Erythroblast (primary cell): ENCODE measurements at regions not wholly inside any gene's neighbourhood (a gene's known extent, or its start where the extent isn't known, plus 50 kb on each side); places are given as distances from the start of the nearest gene placed in this dataset.

Experiments used
- GATA1 ChIP-seq: IDR thresholded peaks from 2 replicates; pipeline ENCODE4 v1.6.1; 2011; ENCODE audit warnings: low read depth, mild to moderate bottlenecking, control low read depth, low read length, moderate library complexity
- POLR2A ChIP-seq: IDR thresholded peaks from 2 replicates; pipeline ENCODE4 v1.6.1; 2011; ENCODE audit warnings: mild to moderate bottlenecking, low read length

DNA sequence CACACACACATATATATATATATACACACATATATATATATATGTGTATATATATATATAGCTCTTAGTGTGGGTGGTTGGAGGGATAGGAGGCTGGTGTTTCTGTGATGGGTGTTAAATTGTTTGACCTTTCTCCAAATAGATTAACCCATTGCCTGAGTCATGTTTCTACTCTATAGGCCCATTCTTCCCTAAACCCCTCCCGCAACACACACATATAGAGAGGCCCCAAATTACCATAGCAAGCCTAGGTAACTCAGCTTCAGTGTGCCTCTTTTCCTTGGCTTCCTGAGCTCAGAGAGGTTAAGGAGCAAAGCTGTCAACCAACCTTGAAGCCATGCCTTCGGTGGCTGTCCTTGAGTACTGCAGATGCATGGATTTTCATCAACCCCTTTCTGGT is 98.7 kb upstream of the ADO start:
- no peak for TF ChIP-seq POLR2A
- no peak for TF ChIP-seq GATA1
